ENCODE measurements at regions not wholly inside any gene's neighbourhood (a gene's known extent, or its start where the extent isn't known, plus 50 kb on each side); places are given as distances from the start of the nearest gene placed in this dataset.

- no peaks in the 10 kb centered on the region for H3K9me3 ChIP-seq (ENCODE audit: control insufficient read depth, insufficient read depth, low read length)
- H3K36me3 ChIP-seq (ENCODE audit: control insufficient read depth, low read length) = no peaks in the 10 kb centered on the region
- TF ChIP-seq CTCF (IDR thresholded peaks at IDR 0.05; ENCODE audit: low read depth, low read length, poor library complexity, severe bottlenecking) = no peak
- no peak for TF ChIP-seq EZH2phosphoT487 (IDR thresholded peaks at IDR 0.05; ENCODE audit: borderline replicate concordance, low read length)
- H3K4me2 ChIP-seq (ENCODE audit: low read length) = no peak overlapping the region
- H3K79me2 ChIP-seq (ENCODE audit: control insufficient read depth, low read length) = no peaks in the 10 kb centered on the region
- H4K20me1 ChIP-seq (ENCODE audit: control insufficient read depth, insufficient read depth, low read depth, low read length) = no peaks in the 10 kb centered on the region
- no peak overlapping the region for H3K27ac ChIP-seq (ENCODE audit: low read depth, low read length)
- H3K27me3 ChIP-seq (ENCODE audit: control insufficient read depth, low read length) = no peaks in the 10 kb centered on the region
- H3K4me3 ChIP-seq (ENCODE audit: low read length) = no peak overlapping the region
- H3K4me1 ChIP-seq (ENCODE audit: control insufficient read depth, low read length) = no peaks in the 10 kb centered on the region
- no peaks in the 10 kb centered on the region for H3K9me2 ChIP-seq (replicated peaks; ENCODE audit: control insufficient read depth, low read length)
- H3F3A ChIP-seq (ENCODE audit: control insufficient read depth, insufficient read depth) = no peaks in the 10 kb centered on the region
Observed at GRCh38 chrX:126272795-126273497, 106.9 kb upstream of the DCAF12L2 start.

GRCh38 chrX:126265116-126265515 lies 99.0 kb upstream of the DCAF12L2 start:
- Histone ChIP-seq H3K9me3 (ENCODE audit: control insufficient read depth, insufficient read depth, low read length) (no peaks in the 10 kb centered on the region), H3K27ac (ENCODE audit: low read depth, low read length) (no peak overlapping the region), H3K79me2 (ENCODE audit: control insufficient read depth, low read length) (no peaks in the 10 kb centered on the region), H3F3A (ENCODE audit: control insufficient read depth, insufficient read depth) (no peaks in the 10 kb centered on the region), H3K36me3 (ENCODE audit: control insufficient read depth, low read length) (no peaks in the 10 kb centered on the region), H3K4me2 (ENCODE audit: low read length) (no peak overlapping the region), H3K27me3 (ENCODE audit: control insufficient read depth, low read length) (no peaks in the 10 kb centered on the region), H4K20me1 (ENCODE audit: control insufficient read depth, insufficient read depth, low read depth, low read length) (no peaks in the 10 kb centered on the region), H3K4me3 (ENCODE audit: low read length) (no peak overlapping the region), H3K4me1 (ENCODE audit: control insufficient read depth, low read length) (no peaks in the 10 kb centered on the region), H3K9me2 (replicated peaks; ENCODE audit: control insufficient read depth, low read length) (no peaks in the 10 kb centered on the region)
- TF ChIP-seq EZH2phosphoT487 (IDR thresholded peaks at IDR 0.05; ENCODE audit: borderline replicate concordance, low read length) (no peak), CTCF (IDR thresholded peaks at IDR 0.05; ENCODE audit: low read depth, low read length, poor library complexity, severe bottlenecking) (no peak)

- Histone ChIP-seq H3K4me3 (ENCODE audit: low read length) (no peak overlapping the region), H3K4me2 (ENCODE audit: low read length) (no peak overlapping the region), H3K79me2 (ENCODE audit: control insufficient read depth, low read length) (no peaks in the 10 kb centered on the region), H4K20me1 (ENCODE audit: control insufficient read depth, insufficient read depth, low read depth, low read length) (no peaks in the 10 kb centered on the region), H3K27ac (ENCODE audit: low read depth, low read length) (no peak overlapping the region), H3F3A (ENCODE audit: control insufficient read depth, insufficient read depth) (no peaks in the 10 kb centered on the region), H3K9me2 (replicated peaks; ENCODE audit: control insufficient read depth, low read length) (no peaks in the 10 kb centered on the region), H3K27me3 (ENCODE audit: control insufficient read depth, low read length) (no peaks in the 10 kb centered on the region), H3K9me3 (ENCODE audit: control insufficient read depth, insufficient read depth, low read length) (no peaks in the 10 kb centered on the region), H3K36me3 (ENCODE audit: control insufficient read depth, low read length) (no peaks in the 10 kb centered on the region), H3K4me1 (ENCODE audit: control insufficient read depth, low read length) (no peaks in the 10 kb centered on the region)
- no peak for TF ChIP-seq EZH2phosphoT487 (IDR thresholded peaks at IDR 0.05; ENCODE audit: borderline replicate concordance, low read length)
- no peak for TF ChIP-seq CTCF (IDR thresholded peaks at IDR 0.05; ENCODE audit: low read depth, low read length, poor library complexity, severe bottlenecking)
Observed at GRCh38 chrX:126238220-126238619, 72.1 kb upstream of the DCAF12L2 start.

Measured in DOHH2 (cell line).